K562 (cell line): ENCODE measurements at regions not wholly inside any gene's neighbourhood (a gene's known extent, or its start where the extent isn't known, plus 50 kb on each side); places are given as distances from the start of the nearest gene placed in this dataset.

Experiments
- ATAC-seq: fragments of 200-7000 bp; cut with Tn5 transposase; 3 replicates; pipeline ENCODE4 v1.9.1; 2020; ENCODE audit warnings: moderate library complexity
- BruUV-seq: library from RNA; stranded (reverse); fragments of 400-500 nt; replicated peaks from 2 replicates; lab custom pipeline; 2021; lab: Mats Ljungman, UMichigan
- CTCF ChIA-PET: fragments of 300-600 bp; formaldehyde crosslinking; extraction: SDS; loops from one replicate; lab custom pipeline; 2021; ENCODE audit warnings: low intra/inter-chr PET ratio; lab: Yijun Ruan, JAX
- POLR2A ChIA-PET: fragments of 300-600, 350-650 bp; sonication (Branson Sonifier 250); formaldehyde crosslinking; extraction: SDS; loops from one replicate; lab custom pipeline; 2021; ENCODE audit warnings: antibody characterized with exemption, inconsistent platforms; lab: Yijun Ruan, JAX
- DNase-seq, 4 experiments: peaks; one replicate each; pipeline versions ENCODE4 v3.0.0 to v3.0.0-alpha.2; 2011 to 2018; ENCODE audit warnings: low spot score in 3 of 4, mixed read lengths in 3 of 4; ENCODE audit errors: extremely low read depth in 1 of 4
- FAIRE-seq: peaks from 2 replicates; lab custom pipeline; 2011; peaks lifted over from hg19 to GRCh38; lab: Jason Lieb, UNC
- H2AFZ ChIP-seq: 2 replicates; pipeline ENCODE4 v1.6.0; 2011; ENCODE audit warnings: low read depth, low read length, control low read depth, inconsistent platforms
- H3K27ac ChIP-seq: fragments of 200-600 bp; 3 replicates; pipeline ENCODE4 v1.8.0; 2011; ENCODE audit warnings: low read depth, mild to moderate bottlenecking, control low read depth, inconsistent platforms, low read length, moderate library complexity, mixed read lengths; ENCODE audit errors: extremely low read depth
- H3K27me3 ChIP-seq, 2 experiments: fragments of 300-600 bp in 1 of 2; 2 replicates in 1 of 2; 3 replicates in 1 of 2; pipeline versions ENCODE4 v1.6.0 to v1.8.0; 2011; ENCODE audit warnings: inconsistent platforms in 2 of 2, low read length in 2 of 2, mild to moderate bottlenecking in 1 of 2, mixed read lengths in 1 of 2, moderate library complexity in 1 of 2; ENCODE audit not compliant: control insufficient read depth in 2 of 2, insufficient read depth in 2 of 2
- H3K36me3 ChIP-seq: fragments of 300-600 bp; 3 replicates; pipeline ENCODE4 v1.8.0; 2011; ENCODE audit warnings: mild to moderate bottlenecking, low read length, inconsistent platforms; ENCODE audit not compliant: control insufficient read depth, insufficient read depth
- H3K4me1 ChIP-seq, 2 experiments: fragments of 200-600 bp in 1 of 2; replicated peaks in 1 of 2; 2 replicates in 1 of 2; 3 replicates in 1 of 2; pipeline versions ENCODE4 v1.5.1 to v1.8.0; 2011; ENCODE audit warnings: inconsistent platforms in 2 of 2, low read length in 2 of 2, mild to moderate bottlenecking in 1 of 2, mixed read lengths in 1 of 2, moderate library complexity in 1 of 2; ENCODE audit not compliant: control insufficient read depth in 2 of 2, insufficient read depth in 2 of 2
- H3K4me2 ChIP-seq: 2 replicates; pipeline ENCODE4 v1.6.1; 2011; ENCODE audit warnings: low read length, control low read depth, inconsistent platforms, mixed read lengths; ENCODE audit not compliant: insufficient read depth
- H3K4me3 ChIP-seq: fragments of 200-600 bp; sonication (generic), shearing (Covaris generic); 2 replicates; pipeline ENCODE4 v1.5.1; 2016; ENCODE audit warnings: control low read depth, inconsistent platforms
- H3K79me2 ChIP-seq: fragments of 200-600 bp; 3 replicates; pipeline ENCODE4 v1.8.0; 2011; ENCODE audit warnings: low read length, inconsistent platforms; ENCODE audit not compliant: control insufficient read depth, insufficient read depth
- H3K9ac ChIP-seq, 2 experiments: 2 replicates each; pipeline versions ENCODE4 v1.6.0 to v1.6.1; 2011; ENCODE audit warnings: low read depth in 2 of 2, low read length in 2 of 2, control low read depth in 1 of 2, inconsistent platforms in 1 of 2, mild to moderate bottlenecking in 1 of 2, mixed read lengths in 1 of 2; ENCODE audit not compliant: insufficient read depth in 1 of 2
- H3K9me1 ChIP-seq: one replicate; pipeline ENCODE4 v1.6.0; 2011; ENCODE audit warnings: inconsistent platforms, mild to moderate bottlenecking, low read length, moderate library complexity; ENCODE audit not compliant: control insufficient read depth, insufficient read depth
- H3K9me3 ChIP-seq: replicated peaks from 2 replicates; pipeline ENCODE4 v1.5.1; 2011; ENCODE audit warnings: low read depth, low read length, inconsistent platforms; ENCODE audit not compliant: control insufficient read depth, insufficient read depth
- H4K20me1 ChIP-seq: replicated peaks from 2 replicates; pipeline ENCODE4 v1.6.1; 2011; ENCODE audit warnings: low read length, inconsistent platforms, mixed read lengths; ENCODE audit not compliant: control insufficient read depth, insufficient read depth
- EGR1 ChIP-seq: fragments of 450-650 bp; conservative IDR thresholded peaks from 2 replicates; pipeline ENCODE4 v1.6.1; 2017; ENCODE audit warnings: mild to moderate bottlenecking
- FOXJ2 ChIP-seq: fragments of 200-800 bp; sonication (Bioruptor generic); IDR thresholded peaks from 2 replicates; pipeline ENCODE4 v1.6.1; 2016; ENCODE audit warnings: missing genetic modification characterization, missing compliant biosample characterization
- HDAC3 ChIP-seq: fragments of 450-650 bp; IDR thresholded peaks from 2 replicates; pipeline ENCODE4 v1.6.1; 2018; ENCODE audit warnings: borderline replicate concordance, mild to moderate bottlenecking, moderate library complexity; ENCODE audit not compliant: partially characterized antibody
- NFE2 ChIP-seq: IDR thresholded peaks from 2 replicates; pipeline ENCODE4 v1.6.1; 2014; ENCODE audit warnings: antibody characterized with exemption, low read depth
- NR2C1 ChIP-seq, 2 experiments: fragments of 450-650 bp; IDR thresholded peaks; 2 replicates each; pipeline ENCODE4 v1.6.1; 2017; ENCODE audit warnings: mild to moderate bottlenecking in 2 of 2, antibody characterized with exemption in 1 of 2, inconsistent platforms in 1 of 2, missing compliant biosample characterization in 1 of 2, missing genetic modification characterization in 1 of 2
- PCBP1 ChIP-seq: fragments of 200-400 bp; formaldehyde crosslinking; IDR thresholded peaks from 2 replicates; pipeline ENCODE4 v1.6.1; 2018; ENCODE audit warnings: mild to moderate bottlenecking, low read depth, low read length; ENCODE audit not compliant: poor library complexity, severe bottlenecking
- PHB2 ChIP-seq: fragments of 450-650 bp; IDR thresholded peaks from 2 replicates; pipeline ENCODE4 v1.6.1; 2017; ENCODE audit warnings: low read depth
- POLR2H ChIP-seq: IDR thresholded peaks from 2 replicates; pipeline ENCODE4 v1.6.1; 2016; ENCODE audit warnings: missing genetic modification characterization, low read depth, mild to moderate bottlenecking, control low read depth, missing compliant biosample characterization, moderate library complexity
- SMARCE1 ChIP-seq: fragments of 450-650 bp; IDR thresholded peaks from 2 replicates; pipeline ENCODE4 v1.7.1; 2016; ENCODE audit warnings: mild to moderate bottlenecking
- YBX1 ChIP-seq: fragments of 450-650 bp; IDR thresholded peaks from 2 replicates; pipeline ENCODE4 v1.7.1; 2016; ENCODE audit warnings: mild to moderate bottlenecking
- ZNF717 ChIP-seq: fragments of 250-450 bp; sonication (Bioruptor Pico); IDR thresholded peaks from 2 replicates; pipeline ENCODE4 v1.5.0; 2021
- in situ Hi-C: fragments of 300-500 bp; cut with MboI; formaldehyde crosslinking; loops from 4 replicates; pipeline ENCODE4 v1.15.0; 2018; ENCODE audit warnings: inconsistent platforms, mixed read lengths
- intact Hi-C: fragments of 100-400 bp; cut with micrococcal nuclease; formaldehyde crosslinking; loops from 2 replicates; pipeline ENCODE4 v1.14.2; 2022

DNA sequence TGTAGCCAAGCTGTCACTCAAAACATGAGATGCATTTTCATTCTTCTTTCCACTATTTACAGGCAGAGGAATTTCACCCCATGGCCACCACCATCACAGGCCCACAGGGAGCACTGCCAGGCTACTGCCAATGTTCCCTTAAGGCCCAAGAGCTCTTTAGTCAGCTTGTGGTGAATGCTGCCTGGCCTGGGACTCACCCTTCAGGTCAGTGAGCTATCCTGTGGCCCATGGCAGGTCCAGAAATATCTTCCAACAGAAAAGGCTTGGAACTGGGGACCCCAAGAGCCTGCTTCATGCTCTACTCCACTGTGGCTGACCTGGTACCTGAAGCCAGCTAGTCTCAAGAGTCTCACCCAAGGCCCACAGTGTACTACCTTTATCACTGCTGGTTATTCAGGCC lies 1518.7 kb upstream of the CDH9 start:
- Histone ChIP-seq H3K9ac (no peak overlapping the region), H3K4me1 (no peaks in the 10 kb centered on the region), H2AFZ (no peak overlapping the region), H3K4me3 (no peak overlapping the region), H4K20me1 (no peaks in the 10 kb centered on the region), H3K36me3 (no peaks in the 10 kb centered on the region), H3K27ac (no peak overlapping the region), H3K9me1 (no peaks in the 10 kb centered on the region), H3K4me2 (no peak overlapping the region), H3K9me3 (no peaks in the 10 kb centered on the region; the same call in 1 of the 2 replicates), H3K79me2 (no peaks in the 10 kb centered on the region), H3K27me3 (no peaks in the 10 kb centered on the region)
- FAIRE-seq: no peak
- intact Hi-C loops (no loop called here), in situ Hi-C loops (no loop called here)
- BruUV-seq: no TSS peak
- ChIA-PET CTCF (no interaction called here), POLR2A (no interaction called here)
- TF ChIP-seq SMARCE1 (no peak), FOXJ2 (tag) (no peak), HDAC3 (no peak), EGR1 (no peak), PCBP1 (no peak), PHB2 (no peak), YBX1 (no peak), POLR2H (no peak), ZNF717 (CRISPR knock-in tag) (no peak), NFE2 (no peak), NR2C1 (IDR thresholded peaks at IDR 0.05) (no peak), NR2C1 (tag; IDR thresholded peaks at IDR 0.05) (no peak)
- no peak for DNase-seq
- no peak for ATAC-seq
